Mammary epithelial cell (primary cell): ENCODE measurements at regions not wholly inside any gene's neighbourhood (a gene's known extent, or its start where the extent isn't known, plus 50 kb on each side); places are given as distances from the start of the nearest gene placed in this dataset.

Source experiments
- EZH2 ChIP-seq: IDR thresholded peaks from 2 replicates; pipeline ENCODE4 v1.6.1; 2012; ENCODE audit warnings: low read length, inconsistent platforms, borderline replicate concordance
- TF ChIP-seq, protein P1 (sequence below), 2 donors: IDR thresholded peaks in 1 of 2; conservative IDR thresholded peaks in 1 of 2; 2 replicates each; pipeline ENCODE4 v1.5.1; 2011 to 2012; ENCODE audit warnings: inconsistent platforms in 2 of 2, low read length in 2 of 2, mild to moderate bottlenecking in 2 of 2, control low read depth in 1 of 2, low read depth in 1 of 2; ENCODE audit not compliant: insufficient read depth in 1 of 2; ENCODE audit errors: extremely low read depth in 1 of 2

DNA sequence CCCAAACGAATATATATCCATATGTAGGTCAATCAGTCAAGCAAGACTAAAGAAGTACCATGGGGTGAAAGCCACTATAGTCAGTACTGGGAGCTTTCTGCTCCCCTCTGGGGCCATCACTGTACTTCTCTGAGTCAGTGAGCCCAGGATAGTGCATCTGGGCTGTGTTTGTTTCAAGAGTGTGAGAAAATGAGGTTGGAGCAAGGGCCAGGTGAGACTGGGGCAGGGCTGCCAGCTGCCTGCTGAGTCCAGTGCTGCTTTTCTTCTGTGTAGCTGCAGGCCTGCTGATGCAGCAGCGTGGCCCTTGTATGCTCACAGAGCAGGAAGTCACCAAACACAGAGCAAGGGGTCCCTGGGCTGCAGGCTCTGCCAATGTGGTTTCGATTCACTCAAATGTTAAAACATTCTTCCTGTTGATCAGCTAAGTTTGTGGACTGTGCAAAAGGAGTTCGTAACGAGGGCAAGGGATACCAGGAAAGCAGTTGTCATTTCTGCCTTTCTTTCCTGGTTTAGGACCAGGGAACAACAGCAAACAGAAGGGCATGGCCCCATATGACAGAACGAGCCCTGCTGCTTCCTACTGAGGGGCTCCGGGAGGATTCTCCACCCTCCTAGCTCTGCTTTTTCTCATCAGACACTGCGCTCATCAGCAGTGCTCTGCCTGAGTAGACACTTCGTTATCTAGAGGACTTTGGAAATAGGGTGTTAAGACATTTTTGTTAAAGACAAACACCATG lies 65.4 kb upstream of the TNS3 start:
- TF ChIP-seq, protein P1, sequence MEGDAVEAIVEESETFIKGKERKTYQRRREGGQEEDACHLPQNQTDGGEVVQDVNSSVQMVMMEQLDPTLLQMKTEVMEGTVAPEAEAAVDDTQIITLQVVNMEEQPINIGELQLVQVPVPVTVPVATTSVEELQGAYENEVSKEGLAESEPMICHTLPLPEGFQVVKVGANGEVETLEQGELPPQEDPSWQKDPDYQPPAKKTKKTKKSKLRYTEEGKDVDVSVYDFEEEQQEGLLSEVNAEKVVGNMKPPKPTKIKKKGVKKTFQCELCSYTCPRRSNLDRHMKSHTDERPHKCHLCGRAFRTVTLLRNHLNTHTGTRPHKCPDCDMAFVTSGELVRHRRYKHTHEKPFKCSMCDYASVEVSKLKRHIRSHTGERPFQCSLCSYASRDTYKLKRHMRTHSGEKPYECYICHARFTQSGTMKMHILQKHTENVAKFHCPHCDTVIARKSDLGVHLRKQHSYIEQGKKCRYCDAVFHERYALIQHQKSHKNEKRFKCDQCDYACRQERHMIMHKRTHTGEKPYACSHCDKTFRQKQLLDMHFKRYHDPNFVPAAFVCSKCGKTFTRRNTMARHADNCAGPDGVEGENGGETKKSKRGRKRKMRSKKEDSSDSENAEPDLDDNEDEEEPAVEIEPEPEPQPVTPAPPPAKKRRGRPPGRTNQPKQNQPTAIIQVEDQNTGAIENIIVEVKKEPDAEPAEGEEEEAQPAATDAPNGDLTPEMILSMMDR (conservative IDR thresholded peaks at IDR 0.05 in 1 of 2, IDR thresholded peaks at IDR 0.05 in 1 of 2; ENCODE audit: extremely low read depth in 1 of 2, insufficient read depth in 1 of 2, low read depth in 1 of 2, low read length in 2 of 2), result no peak
- no peak for TF ChIP-seq EZH2
